ENCODE measurements at regions not wholly inside any gene's neighbourhood (a gene's known extent, or its start where the extent isn't known, plus 50 kb on each side); places are given as distances from the start of the nearest gene placed in this dataset.

DNA sequence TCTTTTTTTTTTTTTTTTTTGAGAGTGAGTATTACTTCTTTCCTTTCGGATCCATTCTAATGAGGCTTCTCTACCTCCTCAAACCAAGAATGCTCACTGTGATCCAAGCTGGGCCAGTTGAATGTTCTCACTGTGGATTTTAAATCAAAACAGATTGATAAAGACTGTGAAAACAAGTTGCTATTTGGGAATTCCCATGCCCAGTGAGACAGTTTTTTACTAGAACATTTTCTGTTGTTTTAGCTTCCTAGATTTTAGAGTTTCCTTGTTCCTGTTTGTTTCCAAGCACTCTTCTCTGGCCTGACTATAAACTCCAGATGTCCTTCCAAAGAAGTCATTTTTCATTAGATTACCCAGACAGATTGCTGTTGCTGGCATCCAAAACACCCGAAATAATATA lies 60.1 kb upstream of the GALNT15 start:
- DNase-seq (ENCODE audit: low read depth): no peak

DNA sequence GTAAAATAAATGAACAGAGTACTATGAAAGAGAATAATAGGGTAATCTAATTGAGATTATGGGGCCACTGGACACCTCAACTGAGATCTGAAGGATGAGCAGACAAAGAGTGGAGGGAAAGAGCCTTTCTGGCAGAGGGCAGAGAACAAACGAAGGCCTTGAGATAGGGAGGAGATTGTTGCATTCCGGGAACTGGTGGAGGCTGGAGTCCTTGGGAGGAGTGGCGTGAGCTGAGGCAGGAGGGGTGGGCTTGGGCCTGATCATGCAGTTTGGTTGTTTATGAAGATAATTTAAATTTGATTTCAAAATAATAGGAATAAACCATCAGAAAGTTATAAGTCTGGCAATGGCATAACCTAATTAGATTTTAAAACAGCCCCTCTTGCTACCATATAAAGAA lies 59.5 kb upstream of the GALNT15 start:
- DNase-seq (ENCODE audit: low read depth): no peak

DNA sequence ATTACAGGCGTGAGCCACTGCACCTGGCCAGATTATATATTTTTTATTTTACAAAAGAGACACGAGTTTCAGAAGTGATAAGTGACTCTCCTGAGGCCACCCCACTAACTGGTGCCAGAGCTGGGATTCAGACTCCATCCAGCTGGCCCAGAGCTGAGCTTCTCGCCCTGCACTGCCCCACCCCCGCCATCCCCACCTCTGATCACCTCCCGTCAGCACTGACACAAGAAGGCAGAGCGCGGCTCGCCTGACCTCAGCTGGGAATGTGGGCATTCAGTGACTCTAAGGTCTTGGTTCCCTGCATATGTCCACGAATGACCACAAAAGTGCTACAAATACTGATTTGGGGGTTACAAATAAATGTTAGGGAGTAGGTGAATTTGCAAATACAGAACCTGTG lies 56.1 kb upstream of the GALNT15 start:
- DNase-seq (ENCODE audit: low read depth): no peak

DNA sequence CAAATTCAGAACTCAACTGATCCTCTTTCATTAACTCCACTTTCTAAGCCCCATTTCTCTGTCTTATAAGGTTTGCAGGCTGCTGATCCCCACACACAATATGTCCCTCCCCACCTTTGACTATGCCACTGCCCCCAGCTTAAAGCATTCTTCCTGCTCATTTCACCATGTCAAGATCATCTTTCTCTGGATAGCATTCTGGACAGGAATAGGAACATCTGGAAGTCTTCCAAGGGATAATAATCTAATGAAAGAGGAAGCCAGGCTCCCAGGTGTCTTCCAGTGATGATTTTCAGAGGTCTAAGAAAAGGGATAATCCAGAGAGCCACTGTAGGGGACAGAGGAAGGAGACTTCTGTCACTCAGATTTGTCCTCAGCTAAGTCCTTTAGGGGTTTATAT lies 54.6 kb upstream of the GALNT15 start:
- DNase-seq (ENCODE audit: low read depth): no peak

DNA sequence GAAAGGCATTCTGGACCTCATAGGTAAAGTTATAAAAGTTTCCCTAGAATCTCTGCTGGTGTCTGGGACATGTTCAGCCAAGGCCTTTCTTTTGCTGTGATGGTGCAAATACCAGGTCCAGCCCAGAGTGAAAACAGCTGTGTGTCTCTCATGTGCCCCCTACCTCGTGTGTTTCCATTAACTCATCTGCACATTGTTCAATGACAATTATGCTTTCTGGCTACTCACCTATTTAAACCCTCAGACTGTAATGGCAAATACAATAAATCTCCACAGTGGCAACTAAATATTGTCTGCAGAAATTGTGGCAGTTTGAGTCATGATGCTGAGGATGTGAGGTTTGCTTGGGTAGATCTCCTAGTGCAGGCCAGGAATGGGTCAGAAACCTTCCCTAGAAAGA lies 53.1 kb upstream of the GALNT15 start:
- no peak for DNase-seq (ENCODE audit: low read depth)

DNA sequence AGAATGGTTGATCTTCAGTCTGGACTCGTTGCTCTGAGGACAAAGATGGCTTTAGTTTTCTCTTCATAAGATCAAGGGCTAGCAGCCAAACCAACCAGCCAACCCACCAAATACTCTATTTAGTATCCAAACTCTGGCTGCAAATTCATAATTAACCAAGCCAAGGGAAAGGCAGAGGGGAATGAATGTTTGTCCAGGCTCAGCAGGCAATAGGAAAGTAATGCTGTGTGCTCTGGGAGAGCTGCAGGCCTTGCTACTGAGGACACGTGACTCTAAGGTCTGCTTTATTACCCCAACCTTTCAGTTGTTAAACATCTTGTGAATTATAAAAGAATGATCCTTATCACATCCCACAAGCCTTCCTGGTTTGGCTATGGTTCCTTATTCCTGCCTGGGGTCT lies 52.3 kb upstream of the GALNT15 start:
- no peak for DNase-seq (ENCODE audit: low read depth)

DNA sequence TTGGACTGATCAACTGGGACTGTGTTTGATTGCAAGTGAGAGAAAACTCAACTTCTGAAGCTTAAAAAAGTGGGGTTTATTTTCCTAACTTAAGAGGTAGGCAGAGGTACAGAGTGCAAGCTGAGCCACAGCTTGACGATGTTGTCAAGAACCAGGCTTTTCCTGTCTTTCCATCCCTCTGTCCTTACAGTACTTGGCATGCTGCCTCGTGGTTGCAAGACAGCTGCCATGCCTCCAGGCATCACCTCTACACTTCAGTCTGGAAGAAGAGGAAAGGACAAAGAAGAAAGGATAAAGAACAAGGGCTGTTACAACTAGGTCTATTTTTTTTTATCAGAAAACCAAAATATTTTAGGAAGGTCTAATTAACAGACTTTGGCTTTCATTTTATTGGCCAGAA lies 51.8 kb upstream of the GALNT15 start:
- DNase-seq (ENCODE audit: low read depth): no peak

DNA sequence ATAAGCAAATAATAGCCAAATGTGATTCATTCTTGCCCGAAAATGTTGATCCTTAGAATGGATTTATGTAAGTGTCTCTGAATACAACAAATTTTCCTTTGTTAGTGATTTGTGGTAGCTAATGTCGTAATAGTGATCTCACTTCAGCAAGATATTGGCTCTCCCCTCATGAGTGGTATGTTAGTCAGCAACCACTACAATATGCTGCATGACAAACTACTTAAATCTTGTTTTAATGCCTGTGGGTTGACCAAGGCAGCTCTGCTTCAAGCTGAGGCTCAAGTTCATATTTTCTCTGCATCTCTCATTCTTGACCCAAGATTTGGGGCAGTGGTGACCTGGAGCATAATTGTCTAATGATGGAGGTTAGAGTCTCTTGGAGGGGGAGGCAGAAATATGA lies 49.8 kb upstream of the GALNT15 start:
- no peak for DNase-seq (ENCODE audit: low read depth)
